GM06990 (cell line): ENCODE measurements at regions not wholly inside any gene's neighbourhood (a gene's known extent, or its start where the extent isn't known, plus 50 kb on each side); places are given as distances from the start of the nearest gene placed in this dataset.

Experiments
- DNase-seq: peaks from one replicate; pipeline ENCODE4 v3.0.0-alpha.2; 2011; ENCODE audit not compliant: insufficient read length; ENCODE audit errors: extremely low read depth
- H3K27me3 ChIP-seq: replicated peaks from 2 replicates; pipeline ENCODE4 v1.6.0; 2011; ENCODE audit warnings: low read length; ENCODE audit not compliant: control insufficient read depth, insufficient read depth
- H3K36me3 ChIP-seq: 2 replicates; pipeline ENCODE4 v1.5.1; 2011; ENCODE audit warnings: low read length; ENCODE audit not compliant: control insufficient read depth, insufficient read depth
- H3K4me3 ChIP-seq: replicated peaks from 2 replicates; pipeline ENCODE4 v1.5.1; 2011; ENCODE audit warnings: low read depth, mild to moderate bottlenecking, control low read depth, low read length
- CTCF ChIP-seq: IDR thresholded peaks from 2 replicates; pipeline ENCODE4 v1.5.1; 2011; ENCODE audit warnings: low read length, control low read depth, mild to moderate bottlenecking, inconsistent platforms; ENCODE audit not compliant: insufficient read depth, poor library complexity, severe bottlenecking

- Histone ChIP-seq H3K4me3 (no peak overlapping the region), H3K36me3 (no peaks in the 10 kb centered on the region), H3K27me3 (no peaks in the 10 kb centered on the region)
- no peak for TF ChIP-seq CTCF
- DNase-seq, result no peak
Observed at GRCh38 chr4:135670548-135670947, 1469.0 kb upstream of the PABPC4L start.
